Hepatocyte (in vitro differentiated cells): ENCODE measurements at regions not wholly inside any gene's neighbourhood (a gene's known extent, or its start where the extent isn't known, plus 50 kb on each side); places are given as distances from the start of the nearest gene placed in this dataset.

Experiments used
- EZH2 ChIP-seq: fragments of 200-600 bp; sonication (generic); IDR thresholded peaks from 2 replicates; pipeline ENCODE4 v1.6.1; 2016; ENCODE audit warnings: antibody characterized with exemption, mild to moderate bottlenecking, borderline replicate concordance
- EZH2phosphoT487 ChIP-seq: fragments of 200-600 bp; sonication (generic); IDR thresholded peaks from one replicate; pipeline ENCODE4 v1.6.1; 2018; ENCODE audit warnings: antibody characterized with exemption, mild to moderate bottlenecking, low read depth, moderate library complexity; ENCODE audit not compliant: unreplicated experiment, severe bottlenecking
- TF ChIP-seq, protein P1 (sequence below): fragments of 200-600 bp; sonication (generic); IDR thresholded peaks from 2 replicates; pipeline ENCODE4 v1.5.1; 2016; ENCODE audit warnings: antibody characterized with exemption, mild to moderate bottlenecking; ENCODE audit not compliant: poor library complexity

- TF ChIP-seq, protein P1, sequence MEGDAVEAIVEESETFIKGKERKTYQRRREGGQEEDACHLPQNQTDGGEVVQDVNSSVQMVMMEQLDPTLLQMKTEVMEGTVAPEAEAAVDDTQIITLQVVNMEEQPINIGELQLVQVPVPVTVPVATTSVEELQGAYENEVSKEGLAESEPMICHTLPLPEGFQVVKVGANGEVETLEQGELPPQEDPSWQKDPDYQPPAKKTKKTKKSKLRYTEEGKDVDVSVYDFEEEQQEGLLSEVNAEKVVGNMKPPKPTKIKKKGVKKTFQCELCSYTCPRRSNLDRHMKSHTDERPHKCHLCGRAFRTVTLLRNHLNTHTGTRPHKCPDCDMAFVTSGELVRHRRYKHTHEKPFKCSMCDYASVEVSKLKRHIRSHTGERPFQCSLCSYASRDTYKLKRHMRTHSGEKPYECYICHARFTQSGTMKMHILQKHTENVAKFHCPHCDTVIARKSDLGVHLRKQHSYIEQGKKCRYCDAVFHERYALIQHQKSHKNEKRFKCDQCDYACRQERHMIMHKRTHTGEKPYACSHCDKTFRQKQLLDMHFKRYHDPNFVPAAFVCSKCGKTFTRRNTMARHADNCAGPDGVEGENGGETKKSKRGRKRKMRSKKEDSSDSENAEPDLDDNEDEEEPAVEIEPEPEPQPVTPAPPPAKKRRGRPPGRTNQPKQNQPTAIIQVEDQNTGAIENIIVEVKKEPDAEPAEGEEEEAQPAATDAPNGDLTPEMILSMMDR = no peak
- no peak for TF ChIP-seq EZH2
- no peak for TF ChIP-seq EZH2phosphoT487
These were observed 64.9 kb upstream of the DYNLT3 start for GRCh38 chrX:37912304-37912703.
